HepG2 (cell line): ENCODE measurements at regions not wholly inside any gene's neighbourhood (a gene's known extent, or its start where the extent isn't known, plus 50 kb on each side); places are given as distances from the start of the nearest gene placed in this dataset.
A peak's percentile ranks its signal among the peaks of the same experiment; 100 is the strongest.

Experiments used
- ATAC-seq: fragments of 200-7000 bp; cut with Tn5 transposase; 3 replicates; pipeline ENCODE4 v1.9.1; 2020; ENCODE audit warnings: mild to moderate bottlenecking, moderate library complexity
- BruUV-seq: library from RNA; stranded (reverse); fragments of 400-500 nt; replicated peaks from 2 replicates; lab custom pipeline; 2021; lab: Mats Ljungman, UMichigan
- CTCF ChIA-PET: fragments of 300-600 bp; formaldehyde crosslinking; extraction: SDS; loops from one replicate; lab custom pipeline; 2021; ENCODE audit warnings: low total read pairs, inconsistent platforms, low intra/inter-chr PET ratio; lab: Yijun Ruan, JAX
- POLR2A ChIA-PET: fragments of 350-600 bp; sonication (Branson Sonifier 250); formaldehyde crosslinking; loops from one replicate; lab custom pipeline; 2020; ENCODE audit warnings: antibody characterized with exemption, inconsistent platforms; lab: Yijun Ruan, JAX
- DNase-seq: peaks from one replicate; pipeline ENCODE4 v3.0.0-alpha.2; 2015; ENCODE audit warnings: low spot score
- FAIRE-seq: peaks from 3 replicates; lab custom pipeline; 2011; peaks lifted over from hg19 to GRCh38; lab: Jason Lieb, UNC
- H2AFZ ChIP-seq: one replicate; pipeline ENCODE4 v1.6.1; 2011; ENCODE audit warnings: low read length, inconsistent platforms
- H3K27ac ChIP-seq: fragments of 300-600 bp; 3 replicates; pipeline ENCODE4 v1.8.0; 2011; ENCODE audit warnings: mixed run types, mild to moderate bottlenecking, mixed read lengths, low read length, inconsistent platforms; ENCODE audit not compliant: insufficient read depth; ENCODE audit errors: extremely low read length
- H3K27me3 ChIP-seq, 2 experiments: fragments of 200-600 bp in 1 of 2; 2 replicates in 1 of 2; 3 replicates in 1 of 2; pipeline versions ENCODE4 v1.6.0 to v1.8.0; 2011; ENCODE audit warnings: low read length in 2 of 2, mild to moderate bottlenecking in 2 of 2, moderate library complexity in 2 of 2, inconsistent platforms in 1 of 2; ENCODE audit not compliant: insufficient read depth in 2 of 2, control insufficient read depth in 1 of 2
- H3K36me3 ChIP-seq, 2 experiments: fragments of 200-600 bp in 1 of 2; replicated peaks in 1 of 2; 2 replicates in 1 of 2; 3 replicates in 1 of 2; pipeline versions ENCODE4 v1.5.1 to v1.8.0; 2011; ENCODE audit warnings: low read length in 2 of 2, inconsistent platforms in 1 of 2; ENCODE audit not compliant: insufficient read depth in 2 of 2, control insufficient read depth in 1 of 2
- H3K4me1 ChIP-seq: 2 replicates; pipeline ENCODE4 v1.5.1; 2012; ENCODE audit warnings: low read length, inconsistent platforms; ENCODE audit not compliant: insufficient read depth
- H3K4me2 ChIP-seq: 2 replicates; pipeline ENCODE4 v1.6.0; 2011; ENCODE audit warnings: low read depth, low read length, inconsistent platforms
- H3K4me3 ChIP-seq, 3 experiments: fragments of 200-600 bp in 1 of 3; sonication (generic), shearing (Covaris generic) in 1 of 3; replicated peaks in 1 of 3; 2 replicates each; pipeline ENCODE4 v1.5.1; 2011 to 2016; ENCODE audit warnings: low read length in 3 of 3, inconsistent platforms in 2 of 3, low read depth in 2 of 3, mild to moderate bottlenecking in 2 of 3, control low read depth in 1 of 3, mixed read lengths in 1 of 3; ENCODE audit not compliant: insufficient read depth in 1 of 3
- H3K79me2 ChIP-seq: one replicate; pipeline ENCODE4 v1.6.1; 2011; ENCODE audit warnings: low read length, inconsistent platforms; ENCODE audit not compliant: insufficient read depth
- H3K9ac ChIP-seq: 2 replicates; pipeline ENCODE4 v1.6.0; 2011; ENCODE audit warnings: mild to moderate bottlenecking, low read depth, low read length, inconsistent platforms; ENCODE audit not compliant: insufficient read depth
- H3K9me3 ChIP-seq: 2 replicates; pipeline ENCODE4 v1.5.1; 2012; ENCODE audit warnings: mild to moderate bottlenecking, low read length
- H4K20me1 ChIP-seq: 2 replicates; pipeline ENCODE4 v1.6.0; 2011; ENCODE audit warnings: inconsistent platforms, mild to moderate bottlenecking, low read length, moderate library complexity; ENCODE audit not compliant: insufficient read depth
- ADNP ChIP-seq: sonication (generic); formaldehyde crosslinking; IDR thresholded peaks from 2 replicates; pipeline ENCODE4 v1.4.0; 2020; ENCODE audit warnings: missing genetic modification reagents
- ATM ChIP-seq: fragments of 450-650 bp; IDR thresholded peaks from 2 replicates; pipeline ENCODE4 v1.7.1; 2017; ENCODE audit warnings: mild to moderate bottlenecking, borderline replicate concordance
- CEBPB ChIP-seq: IDR thresholded peaks from 2 replicates; pipeline ENCODE4 v1.6.1; 2011; ENCODE audit warnings: low read depth, low read length, improper control_type of control experiment, borderline replicate concordance
- CERS6 ChIP-seq: sonication (generic); formaldehyde crosslinking; IDR thresholded peaks from 2 replicates; pipeline ENCODE4 v1.5.0; 2020; ENCODE audit warnings: missing genetic modification reagents
- KLF13 ChIP-seq: sonication (generic); formaldehyde crosslinking; IDR thresholded peaks from 2 replicates; pipeline ENCODE4 v1.4.0; 2020; ENCODE audit warnings: mild to moderate bottlenecking, missing genetic modification reagents
- PCBP2 ChIP-seq: fragments of 200-400 bp; formaldehyde crosslinking; optimal IDR thresholded peaks from 2 replicates; pipeline ENCODE3; 2018; ENCODE audit warnings: low read length, low read depth; ENCODE audit not compliant: poor library complexity, severe bottlenecking
- ZNF230 ChIP-seq: sonication (generic); formaldehyde crosslinking; IDR thresholded peaks from 2 replicates; pipeline ENCODE4 v1.4.0; 2020; ENCODE audit warnings: mild to moderate bottlenecking, missing genetic modification reagents
- ZNF24 ChIP-seq: fragments of 450-650 bp; IDR thresholded peaks from 2 replicates; pipeline ENCODE4 v1.6.1; 2017; ENCODE audit warnings: antibody characterized with exemption, mild to moderate bottlenecking
- WGBS: methylation state at CpG from one replicate; pipeline ENCODE4 v1.1.6; 2017; ENCODE audit warnings: low lambda C conversion rate; 5-methylcytosine and 5-hydroxymethylcytosine counted together
- in situ Hi-C: cut with HindIII; loops from 2 replicates; pipeline ENCODE4 v1.10.0; 2017; ENCODE audit warnings: low pct_unique_long_range_greater_than_20kb; ENCODE audit not compliant: extremely low pct_ligation_motif_present
- intact Hi-C: fragments of 100-400 bp; cut with micrococcal nuclease; formaldehyde crosslinking; loops from one replicate; pipeline ENCODE4 v1.10.0; 2022; ENCODE audit not compliant: unreplicated experiment
- TF ChIP-seq, protein P1 (sequence below): sonication (generic); formaldehyde crosslinking; IDR thresholded peaks from 2 replicates; pipeline ENCODE4 v1.9.0; 2022; ENCODE audit warnings: missing genetic modification reagents, mild to moderate bottlenecking, borderline replicate concordance
- TF ChIP-seq, protein P2 (sequence below): sonication (generic); formaldehyde crosslinking; IDR thresholded peaks from 2 replicates; pipeline ENCODE4 v1.5.0; 2020; ENCODE audit warnings: missing genetic modification reagents

DNA sequence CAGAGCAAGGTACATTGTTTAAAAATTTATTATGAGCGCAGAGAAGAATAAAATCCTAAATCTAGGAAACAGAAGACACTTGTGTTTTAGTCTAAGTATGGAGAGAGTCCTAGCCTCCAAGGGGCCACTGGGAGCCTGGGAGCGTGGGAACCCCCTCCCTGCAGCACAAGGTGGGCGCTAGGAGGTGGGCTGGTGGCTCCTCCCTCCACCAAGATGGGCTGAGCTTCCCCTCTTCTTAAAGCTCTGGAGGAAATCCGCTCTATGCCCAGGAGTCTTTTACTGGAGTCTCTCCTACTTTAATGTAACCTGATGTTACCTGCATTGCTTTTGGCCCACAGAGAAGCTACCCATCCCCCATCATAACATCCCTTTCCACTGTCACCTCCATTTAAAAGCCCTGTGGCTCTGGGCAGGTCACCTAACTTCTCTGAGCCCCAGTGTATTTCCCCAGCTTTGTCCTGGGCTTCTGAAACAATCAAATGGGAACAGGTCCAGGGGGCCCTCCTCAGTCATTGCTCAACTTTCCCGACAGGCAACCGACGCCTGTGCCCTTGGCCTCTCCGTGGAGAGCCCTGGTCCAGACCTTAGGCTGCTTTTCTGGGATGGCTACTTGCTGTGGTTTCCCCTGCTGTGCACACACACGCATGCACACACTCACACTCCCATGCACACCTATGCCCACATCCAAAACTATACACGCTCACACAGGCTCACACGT is 181.5 kb downstream of the NPHP4 start:
- intact Hi-C loops (no loop called here), in situ Hi-C loops (no loop called here)
- H3K27ac ChIP-seq: no peak overlapping the region
- ATAC-seq (no peak), DNase-seq (no peak), FAIRE-seq (no peak)
- POLR2A ChIA-PET: no interaction called here
- H3K27me3 ChIP-seq: peaks cover 3 to 22% of the 10 kb centered on the region in 2 experiments; a peak in 4 of 5 replicates
- 0 out of 2 replicates have a peak, but pooled peaks cover 3% of the 10 kb centered on the region for H4K20me1 ChIP-seq
- no peaks in the 10 kb centered on the region for H3K9me3 ChIP-seq
- no TSS peak for BruUV-seq
- H3K4me1 ChIP-seq: no peaks in the 10 kb centered on the region
- peak; percentile 32; the same call in 1 of the 2 replicates for TF ChIP-seq CEBPB
- TF ChIP-seq KLF13 (CRISPR knock-in tag): no peak
- H2AFZ ChIP-seq: no peak overlapping the region
- H3K9ac ChIP-seq: no peak overlapping the region
- H3K4me2 ChIP-seq: no peak overlapping the region
- no peak overlapping the region for H3K4me3 ChIP-seq
- no peaks in the 10 kb centered on the region for H3K79me2 ChIP-seq
- CTCF ChIA-PET: no interaction called here
- H3K36me3 ChIP-seq: no peaks in the 10 kb centered on the region
- WGBS: 18% methylated on average over 10 of the region's 11 CpGs

DNA sequence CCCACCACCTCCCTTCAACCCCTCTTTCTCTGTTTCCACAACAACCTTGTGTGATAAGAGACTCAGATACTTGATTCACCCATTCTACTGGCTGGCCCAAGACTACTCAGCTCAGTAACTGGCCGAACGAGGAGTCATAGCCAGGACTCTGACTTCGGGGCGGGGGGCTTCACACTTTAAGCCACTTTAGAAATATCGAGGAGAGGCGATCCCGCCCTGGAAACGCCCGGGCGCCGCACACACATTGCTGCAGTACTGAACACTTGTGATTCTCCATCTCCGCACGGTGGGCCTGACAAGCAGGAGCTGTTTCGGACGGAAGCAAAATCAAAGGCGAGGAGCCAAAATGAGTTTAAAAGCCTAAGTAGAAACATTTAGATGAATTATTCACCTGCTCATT is 182.1 kb downstream of the NPHP4 start:
- no peak for FAIRE-seq
- Histone ChIP-seq H3K4me2 (no peak overlapping the region), H3K9me3 (no peaks in the 10 kb centered on the region), H3K27me3 (peaks cover 3 to 18% of the 10 kb centered on the region in 2 experiments; a peak in 4 of 5 replicates), H3K36me3 (no peaks in the 10 kb centered on the region), H3K9ac (no peak overlapping the region), H2AFZ (no peak overlapping the region)
- intact Hi-C loops (no loop called here), in situ Hi-C loops (no loop called here)
- CTCF ChIA-PET: no interaction called here
- BruUV-seq: no TSS peak
- no peak for ATAC-seq
- no peak for DNase-seq
- POLR2A ChIA-PET: no interaction called here
- TF ChIP-seq, protein P1, sequence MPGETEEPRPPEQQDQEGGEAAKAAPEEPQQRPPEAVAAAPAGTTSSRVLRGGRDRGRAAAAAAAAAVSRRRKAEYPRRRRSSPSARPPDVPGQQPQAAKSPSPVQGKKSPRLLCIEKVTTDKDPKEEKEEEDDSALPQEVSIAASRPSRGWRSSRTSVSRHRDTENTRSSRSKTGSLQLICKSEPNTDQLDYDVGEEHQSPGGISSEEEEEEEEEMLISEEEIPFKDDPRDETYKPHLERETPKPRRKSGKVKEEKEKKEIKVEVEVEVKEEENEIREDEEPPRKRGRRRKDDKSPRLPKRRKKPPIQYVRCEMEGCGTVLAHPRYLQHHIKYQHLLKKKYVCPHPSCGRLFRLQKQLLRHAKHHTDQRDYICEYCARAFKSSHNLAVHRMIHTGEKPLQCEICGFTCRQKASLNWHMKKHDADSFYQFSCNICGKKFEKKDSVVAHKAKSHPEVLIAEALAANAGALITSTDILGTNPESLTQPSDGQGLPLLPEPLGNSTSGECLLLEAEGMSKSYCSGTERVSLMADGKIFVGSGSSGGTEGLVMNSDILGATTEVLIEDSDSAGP: no peak
- TF ChIP-seq PCBP2: no peak
- TF ChIP-seq CERS6 (CRISPR knock-in tag): no peak
- no peak for TF ChIP-seq ZNF24
- TF ChIP-seq ATM: no peak
- no peak for TF ChIP-seq ZNF230
- no peak for TF ChIP-seq ADNP (CRISPR knock-in tag)
- TF ChIP-seq, protein P2, sequence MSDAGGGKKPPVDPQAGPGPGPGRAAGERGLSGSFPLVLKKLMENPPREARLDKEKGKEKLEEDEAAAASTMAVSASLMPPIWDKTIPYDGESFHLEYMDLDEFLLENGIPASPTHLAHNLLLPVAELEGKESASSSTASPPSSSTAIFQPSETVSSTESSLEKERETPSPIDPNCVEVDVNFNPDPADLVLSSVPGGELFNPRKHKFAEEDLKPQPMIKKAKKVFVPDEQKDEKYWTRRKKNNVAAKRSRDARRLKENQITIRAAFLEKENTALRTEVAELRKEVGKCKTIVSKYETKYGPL (CRISPR knock-in tag): no peak
- TF ChIP-seq, all 625 proteins: peak for 0
- no peaks in the 10 kb centered on the region for H3K79me2 ChIP-seq
- no peaks in the 10 kb centered on the region for H3K4me1 ChIP-seq
- 34% methylated on average over 16 of the region's 16 CpGs for WGBS
- no peak overlapping the region for H3K4me3 ChIP-seq
- H3K27ac ChIP-seq: no peak overlapping the region
- H4K20me1 ChIP-seq: 0 out of 2 replicates have a peak, but pooled peaks cover 3% of the 10 kb centered on the region
